OCI-LY7 (cell line): ENCODE measurements at regions not wholly inside any gene's neighbourhood (a gene's known extent, or its start where the extent isn't known, plus 50 kb on each side); places are given as distances from the start of the nearest gene placed in this dataset.

Source experiments
- BruUV-seq: library from RNA; stranded (reverse); fragments of 400-500 nt; replicated peaks from 2 replicates; lab custom pipeline; 2021; lab: Mats Ljungman, UMichigan
- CTCF ChIA-PET: fragments of 300-600 bp; sonication (Branson Sonifier 250); formaldehyde crosslinking; loops from one replicate; lab custom pipeline; 2022; ENCODE audit warnings: antibody characterized with exemption; ENCODE audit not compliant: unreplicated experiment; lab: Charles Lee
- POLR2A ChIA-PET: fragments of 300-600 bp; sonication (Branson Sonifier 250); formaldehyde crosslinking; loops from one replicate; lab custom pipeline; 2022; ENCODE audit warnings: antibody characterized with exemption; lab: Charles Lee
- DNase-seq: peaks from one replicate; pipeline ENCODE4 v3.0.0-alpha.2; 2015; ENCODE audit warnings: low spot score
- H2AFZ ChIP-seq: fragments of 200-600 bp; sonication (generic), shearing (Covaris generic); 2 replicates; pipeline ENCODE4 v1.6.1; 2014; ENCODE audit warnings: mild to moderate bottlenecking, antibody characterized with exemption, low read length, moderate library complexity
- H3K27ac ChIP-seq: fragments of 200-600 bp; sonication (generic); 2 replicates; pipeline ENCODE4 v1.5.1; 2014; ENCODE audit warnings: mixed run types, low read depth, mild to moderate bottlenecking, moderate library complexity, low read length, inconsistent platforms; ENCODE audit not compliant: poor library complexity, severe bottlenecking
- H3K36me3 ChIP-seq: fragments of 200-600 bp; sonication (generic); 2 replicates; pipeline ENCODE4 v1.6.1; 2014; ENCODE audit warnings: mild to moderate bottlenecking, antibody characterized with exemption, low read length, moderate library complexity, mixed read lengths; ENCODE audit not compliant: insufficient read depth
- H3K4me1 ChIP-seq: fragments of 200-600 bp; sonication (generic); 2 replicates; pipeline ENCODE4 v1.5.1; 2014; ENCODE audit warnings: mild to moderate bottlenecking, low read length; ENCODE audit not compliant: insufficient read depth, poor library complexity, severe bottlenecking
- H3K4me2 ChIP-seq: fragments of 200-600 bp; sonication (generic); 2 replicates; pipeline ENCODE4 v1.6.1; 2014; ENCODE audit warnings: mild to moderate bottlenecking, low read length
- H3K4me3 ChIP-seq: fragments of 200-600 bp; sonication (generic); 2 replicates; pipeline ENCODE4 v1.5.1; 2014; ENCODE audit warnings: mild to moderate bottlenecking, low read depth, low read length; ENCODE audit not compliant: poor library complexity, severe bottlenecking
- H3K79me2 ChIP-seq: fragments of 200-600 bp; sonication (generic); 2 replicates; pipeline ENCODE4 v1.6.1; 2016; ENCODE audit warnings: low read depth, mild to moderate bottlenecking, low read length, moderate library complexity, mixed read lengths; ENCODE audit not compliant: insufficient read depth
- H3K9me2 ChIP-seq: fragments of 200-600 bp; sonication (generic); 2 replicates; pipeline ENCODE4 v1.6.1; 2016; ENCODE audit warnings: mild to moderate bottlenecking, low read length, mixed read lengths; ENCODE audit not compliant: insufficient read depth
- H3K9me3 ChIP-seq: fragments of 200-600 bp; sonication (generic); 2 replicates; pipeline ENCODE4 v1.6.1; 2014; ENCODE audit warnings: mild to moderate bottlenecking, mixed run types, low read length, mixed read lengths
- H4K20me1 ChIP-seq: fragments of 200-600 bp; sonication (generic); 2 replicates; pipeline ENCODE4 v1.6.1; 2014; ENCODE audit warnings: mild to moderate bottlenecking, antibody characterized with exemption, low read length, moderate library complexity, mixed read lengths; ENCODE audit not compliant: insufficient read depth
- EZH2phosphoT487 ChIP-seq: fragments of 200-600 bp; sonication (generic); IDR thresholded peaks from 2 replicates; pipeline ENCODE4 v1.6.1; 2018; ENCODE audit warnings: low read depth, borderline replicate concordance, mild to moderate bottlenecking, mixed run types, antibody characterized with exemption, low read length, moderate library complexity, mixed read lengths
- intact Hi-C: fragments of 100-400 bp; cut with micrococcal nuclease; formaldehyde crosslinking; loops from one replicate; pipeline ENCODE4 v1.10.0; 2022; ENCODE audit not compliant: unreplicated experiment
- TF ChIP-seq, protein P1 (sequence below): fragments of 200-600 bp; sonication (generic); conservative IDR thresholded peaks from 2 replicates; pipeline ENCODE4 v1.5.1; 2014; ENCODE audit warnings: mild to moderate bottlenecking, antibody characterized with exemption, low read length, moderate library complexity, mixed read lengths

DNA sequence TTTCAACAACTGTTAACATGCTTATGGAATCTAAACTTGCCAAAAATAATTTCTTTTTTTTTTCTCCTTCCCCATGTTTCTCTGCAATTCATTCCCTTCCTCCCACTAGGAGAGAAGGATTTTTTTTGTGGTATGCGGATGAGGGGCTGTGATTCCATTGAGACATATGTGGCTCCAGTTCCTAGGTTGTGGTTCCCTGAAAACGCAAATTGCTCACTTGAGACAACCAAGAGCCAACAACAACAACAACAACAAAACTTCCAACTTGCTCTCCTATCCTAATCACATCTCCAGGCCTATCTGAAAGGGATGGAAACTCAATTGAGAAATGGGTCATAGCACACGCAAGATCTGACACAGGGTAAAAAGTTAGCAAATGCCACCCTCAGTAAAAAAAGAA lies 406.5 kb upstream of the TGFBR2 start:
- POLR2A ChIA-PET = interaction anchor here (0.8 to 1.2 kb wide), 2 partner anchors 11 to 493 kb away, joined by 4 read pairs; no protein-coding TSS in a partner anchor
- intact Hi-C loops = loop anchor here (1.0 to 5.0 kb wide), 4 partner anchors 88 to 493 kb away; no protein-coding TSS in a partner anchor
- CTCF ChIA-PET = no interaction called here

GRCh38 chr3:30201715-30202114 lies 404.7 kb upstream of the TGFBR2 start:
- no TSS peak for BruUV-seq
- Histone ChIP-seq H3K9me3 (no peaks in the 10 kb centered on the region), H2AFZ (no peak overlapping the region), H3K4me2 (no peak overlapping the region), H3K27ac (no peak overlapping the region), H3K4me3 (no peak overlapping the region), H3K4me1 (no peaks in the 10 kb centered on the region), H4K20me1 (no peaks in the 10 kb centered on the region), H3K9me2 (no peaks in the 10 kb centered on the region), H3K79me2 (no peaks in the 10 kb centered on the region), H3K36me3 (no peaks in the 10 kb centered on the region)
- CTCF ChIA-PET = no interaction called here
- intact Hi-C loops = no loop called here
- POLR2A ChIA-PET = no interaction called here
- DNase-seq = no peak
- TF ChIP-seq, protein P1, sequence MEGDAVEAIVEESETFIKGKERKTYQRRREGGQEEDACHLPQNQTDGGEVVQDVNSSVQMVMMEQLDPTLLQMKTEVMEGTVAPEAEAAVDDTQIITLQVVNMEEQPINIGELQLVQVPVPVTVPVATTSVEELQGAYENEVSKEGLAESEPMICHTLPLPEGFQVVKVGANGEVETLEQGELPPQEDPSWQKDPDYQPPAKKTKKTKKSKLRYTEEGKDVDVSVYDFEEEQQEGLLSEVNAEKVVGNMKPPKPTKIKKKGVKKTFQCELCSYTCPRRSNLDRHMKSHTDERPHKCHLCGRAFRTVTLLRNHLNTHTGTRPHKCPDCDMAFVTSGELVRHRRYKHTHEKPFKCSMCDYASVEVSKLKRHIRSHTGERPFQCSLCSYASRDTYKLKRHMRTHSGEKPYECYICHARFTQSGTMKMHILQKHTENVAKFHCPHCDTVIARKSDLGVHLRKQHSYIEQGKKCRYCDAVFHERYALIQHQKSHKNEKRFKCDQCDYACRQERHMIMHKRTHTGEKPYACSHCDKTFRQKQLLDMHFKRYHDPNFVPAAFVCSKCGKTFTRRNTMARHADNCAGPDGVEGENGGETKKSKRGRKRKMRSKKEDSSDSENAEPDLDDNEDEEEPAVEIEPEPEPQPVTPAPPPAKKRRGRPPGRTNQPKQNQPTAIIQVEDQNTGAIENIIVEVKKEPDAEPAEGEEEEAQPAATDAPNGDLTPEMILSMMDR = no peak
- TF ChIP-seq EZH2phosphoT487 = no peak

More for the DNA sequence above, 406.5 kb upstream of the TGFBR2 start:
- Histone ChIP-seq H3K79me2 (no peaks in the 10 kb centered on the region), H3K4me3 (no peak overlapping the region), H3K27ac (no peak overlapping the region), H3K9me2 (no peaks in the 10 kb centered on the region), H4K20me1 (no peaks in the 10 kb centered on the region), H3K4me2 (no peak overlapping the region), H2AFZ (no peak overlapping the region), H3K4me1 (no peaks in the 10 kb centered on the region), H3K36me3 (no peaks in the 10 kb centered on the region), H3K9me3 (no peaks in the 10 kb centered on the region)
- no peak for DNase-seq
- no peak for TF ChIP-seq EZH2phosphoT487
- TF ChIP-seq, protein P1 = no peak
- BruUV-seq = no TSS peak

DNA sequence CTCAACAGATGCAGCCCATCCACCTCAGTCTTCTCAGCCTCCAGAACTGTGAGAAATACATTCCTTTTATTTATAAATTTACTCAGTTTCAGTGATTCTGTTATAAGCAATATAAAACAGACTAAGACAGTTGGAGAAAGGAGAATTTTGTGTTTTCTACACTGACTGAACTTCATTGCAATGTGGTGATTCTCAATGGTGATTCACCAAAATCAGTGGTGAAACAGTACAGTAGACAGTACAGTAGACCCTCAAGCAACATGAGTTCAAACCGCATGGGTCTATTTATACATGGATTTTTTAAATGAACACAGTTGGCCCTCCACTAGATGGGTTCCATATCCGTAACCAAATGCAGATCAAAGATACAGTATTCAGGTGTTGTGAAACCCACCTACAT lies 403.1 kb upstream of the TGFBR2 start:
- no peaks in the 10 kb centered on the region for H3K9me2 ChIP-seq

More for the DNA sequence above, 403.1 kb upstream of the TGFBR2 start:
- H2AFZ ChIP-seq = no peak overlapping the region
- H3K36me3 ChIP-seq = no peaks in the 10 kb centered on the region
- BruUV-seq = no TSS peak
- no peak for DNase-seq
- H3K9me3 ChIP-seq = no peaks in the 10 kb centered on the region
- H3K79me2 ChIP-seq = no peaks in the 10 kb centered on the region
- H3K4me3 ChIP-seq = no peak overlapping the region
- H3K4me1 ChIP-seq = no peaks in the 10 kb centered on the region
- no peak overlapping the region for H3K4me2 ChIP-seq
- intact Hi-C loops = no loop called here
- no peak overlapping the region for H3K27ac ChIP-seq
- ChIA-PET POLR2A (no interaction called here), CTCF (no interaction called here)
- TF ChIP-seq EZH2phosphoT487 = no peak
- TF ChIP-seq, protein P1 = no peak
- H4K20me1 ChIP-seq = no peaks in the 10 kb centered on the region
